ENCODE measurements at regions not wholly inside any gene's neighbourhood (a gene's known extent, or its start where the extent isn't known, plus 50 kb on each side); places are given as distances from the start of the nearest gene placed in this dataset.

GRCh38 chr5:99929067-99929805, 605.9 kb upstream of the FAM174A start:
- Mint-ChIP-seq H3K36me3 (no peaks in the 10 kb centered on the region), H3K27ac (no peak overlapping the region), H3K27me3 (no peaks in the 10 kb centered on the region), H3K4me3 (no peak overlapping the region), H3K9me3 (no peaks in the 10 kb centered on the region), H3K4me1 (no peaks in the 10 kb centered on the region)
- POLR2A ChIA-PET = no interaction called here
- DNase-seq = no peak
- ATAC-seq (ENCODE audit: low read depth) = no peak

GRCh38 chr5:99928490-99928889, 606.7 kb upstream of the FAM174A start:
- Mint-ChIP-seq H3K36me3 (no peaks in the 10 kb centered on the region), H3K4me1 (no peaks in the 10 kb centered on the region), H3K27me3 (no peaks in the 10 kb centered on the region), H3K4me3 (no peak overlapping the region), H3K9me3 (no peaks in the 10 kb centered on the region), H3K27ac (no peak overlapping the region)
- POLR2A ChIA-PET = no interaction called here
- DNase-seq (no peak), ATAC-seq (ENCODE audit: low read depth) (no peak)

DNA sequence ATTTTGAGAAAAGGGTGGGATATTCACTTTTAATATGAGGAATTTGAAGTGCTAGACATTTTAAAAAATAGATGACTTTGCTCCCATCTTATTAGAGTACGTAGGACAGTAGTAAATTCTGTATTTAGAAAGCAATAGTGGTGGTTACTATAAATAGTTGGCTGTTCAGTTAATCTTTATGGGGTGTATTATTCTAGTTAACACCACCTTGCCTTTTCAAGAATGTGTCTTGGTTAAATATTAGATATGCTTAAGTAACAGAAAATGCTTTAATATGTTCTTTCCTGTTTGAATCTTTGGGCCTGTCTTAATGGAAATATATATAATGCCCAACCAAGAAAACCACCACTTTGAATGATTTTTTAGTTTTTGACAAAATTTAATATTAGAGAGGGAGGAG, 608.7 kb upstream of the FAM174A start:
- no peaks in the 10 kb centered on the region for H3K27me3 Mint-ChIP-seq
- POLR2A ChIA-PET = no interaction called here
- ATAC-seq (ENCODE audit: low read depth) (no peak), DNase-seq (no peak)
- no peak overlapping the region for H3K27ac Mint-ChIP-seq
- H3K36me3 Mint-ChIP-seq = no peaks in the 10 kb centered on the region
- no peaks in the 10 kb centered on the region for H3K4me1 Mint-ChIP-seq
- H3K9me3 Mint-ChIP-seq = no peaks in the 10 kb centered on the region
- no peak overlapping the region for H3K4me3 Mint-ChIP-seq

- POLR2A ChIA-PET = no interaction called here
Measured at GRCh38 chr5:99922386-99922785, 612.8 kb upstream of the FAM174A start.

DNA sequence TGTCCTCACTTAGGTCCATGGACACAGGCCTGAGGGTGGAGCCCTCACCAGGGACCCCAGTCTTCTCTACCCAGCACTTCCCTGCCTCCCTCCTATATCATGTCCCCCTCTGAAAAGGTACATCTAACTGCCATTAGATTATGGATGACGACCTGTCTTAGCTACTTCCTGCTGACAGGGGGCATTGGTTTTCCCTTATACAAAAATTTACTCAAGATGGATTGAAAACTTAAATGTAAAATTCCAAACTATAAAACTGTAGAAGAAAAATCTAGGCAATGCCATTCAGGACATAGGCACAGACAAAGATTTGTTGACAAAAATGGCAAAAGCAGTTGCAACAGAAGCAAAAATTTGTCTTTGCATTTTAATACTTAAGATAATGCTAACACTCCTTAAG, 623.2 kb upstream of the FAM174A start:
- Mint-ChIP-seq H3K4me1 (no peaks in the 10 kb centered on the region), H3K9me3 (no peaks in the 10 kb centered on the region), H3K4me3 (no peak overlapping the region), H3K27me3 (no peaks in the 10 kb centered on the region), H3K36me3 (no peaks in the 10 kb centered on the region), H3K27ac (no peak overlapping the region)
- no peak for DNase-seq
- ATAC-seq (ENCODE audit: low read depth) = no peak
- POLR2A ChIA-PET = no interaction called here

More at GRCh38 chr5:99922386-99922785, 612.8 kb upstream of the FAM174A start:
- H3K4me1 Mint-ChIP-seq = no peaks in the 10 kb centered on the region
- H3K36me3 Mint-ChIP-seq = no peaks in the 10 kb centered on the region
- DNase-seq (no peak), ATAC-seq (ENCODE audit: low read depth) (no peak)
- H3K9me3 Mint-ChIP-seq = no peaks in the 10 kb centered on the region
- H3K27ac Mint-ChIP-seq = no peak overlapping the region
- H3K27me3 Mint-ChIP-seq = no peaks in the 10 kb centered on the region
- H3K4me3 Mint-ChIP-seq = no peak overlapping the region

- Mint-ChIP-seq H3K4me1 (no peaks in the 10 kb centered on the region), H3K27me3 (no peaks in the 10 kb centered on the region), H3K4me3 (no peak overlapping the region), H3K27ac (no peak overlapping the region), H3K9me3 (no peaks in the 10 kb centered on the region), H3K36me3 (no peaks in the 10 kb centered on the region)
- DNase-seq = no peak
- POLR2A ChIA-PET = no interaction called here
- ATAC-seq (ENCODE audit: low read depth) = no peak
Measured at GRCh38 chr5:99906776-99907175, 628.4 kb upstream of the FAM174A start.

DNA sequence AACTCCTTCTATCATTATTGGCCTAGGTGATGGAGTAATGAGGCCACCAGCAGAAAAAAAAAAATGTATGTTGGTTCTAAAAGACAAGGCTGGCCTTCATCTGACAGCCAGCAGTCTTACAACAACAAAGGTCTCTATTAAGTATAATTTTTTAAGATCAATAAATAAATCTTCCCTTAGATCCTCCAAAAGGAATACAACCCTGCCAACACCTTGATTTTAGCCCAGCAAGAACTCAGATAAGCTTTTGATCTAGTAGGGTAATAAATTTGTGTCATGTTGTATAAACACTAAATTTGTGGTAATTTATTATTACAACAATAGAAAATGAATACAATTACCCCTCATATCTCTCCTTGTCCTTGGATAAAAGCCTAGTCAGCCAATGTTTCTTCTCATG, 633.2 kb upstream of the FAM174A start:
- no peaks in the 10 kb centered on the region for H3K36me3 Mint-ChIP-seq
- DNase-seq (no peak), ATAC-seq (ENCODE audit: low read depth) (no peak)
- no peak overlapping the region for H3K27ac Mint-ChIP-seq
- no peaks in the 10 kb centered on the region for H3K27me3 Mint-ChIP-seq
- H3K4me3 Mint-ChIP-seq = no peak overlapping the region
- POLR2A ChIA-PET = no interaction called here
- no peaks in the 10 kb centered on the region for H3K4me1 Mint-ChIP-seq
- H3K9me3 Mint-ChIP-seq = no peaks in the 10 kb centered on the region

GRCh38 chr5:99900302-99900852, 634.8 kb upstream of the FAM174A start:
- Mint-ChIP-seq H3K4me3 (no peak overlapping the region), H3K27me3 (no peaks in the 10 kb centered on the region), H3K36me3 (no peaks in the 10 kb centered on the region), H3K4me1 (no peaks in the 10 kb centered on the region), H3K9me3 (no peaks in the 10 kb centered on the region), H3K27ac (no peak overlapping the region)
- ATAC-seq (ENCODE audit: low read depth) = no peak
- POLR2A ChIA-PET = no interaction called here
- no peak for DNase-seq

DNA sequence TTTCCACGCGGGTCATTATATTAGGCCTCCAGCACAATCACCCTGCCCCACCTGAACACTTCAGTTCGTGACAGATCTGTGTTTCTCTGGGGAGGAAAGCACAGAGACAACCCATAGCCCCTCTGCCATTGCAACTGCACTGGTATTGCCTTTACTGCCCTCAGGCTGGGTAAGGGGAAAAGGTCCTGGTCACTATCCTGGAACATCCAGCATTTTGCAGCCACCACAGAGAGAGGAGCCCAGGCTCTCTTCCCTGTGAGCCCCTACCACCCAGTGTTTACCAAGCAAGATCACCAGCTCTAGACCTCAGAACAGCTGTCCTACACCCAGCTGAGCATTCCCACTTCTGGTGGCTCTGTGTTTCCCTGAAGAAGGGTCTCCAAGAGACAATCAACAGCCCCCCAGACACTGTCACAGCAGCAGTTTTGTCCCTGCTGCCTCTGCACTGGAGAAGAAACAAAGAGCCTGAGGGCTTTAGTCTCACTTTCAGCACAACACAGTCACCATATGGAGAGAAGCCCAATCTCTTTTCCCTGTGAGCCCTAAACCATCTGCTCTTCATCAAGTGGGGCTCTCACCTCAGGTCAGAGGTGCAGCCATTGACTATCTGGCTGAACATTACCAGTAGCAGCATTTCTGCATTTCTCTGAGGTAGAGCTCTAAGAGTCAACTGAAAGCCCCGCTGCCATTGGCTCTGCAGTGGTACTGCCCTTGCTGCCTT, 655.2 kb upstream of the FAM174A start:
- no peak overlapping the region for H3K27ac Mint-ChIP-seq
- H3K36me3 Mint-ChIP-seq = no peaks in the 10 kb centered on the region
- DNase-seq = no peak
- no peak overlapping the region for H3K4me3 Mint-ChIP-seq
- H3K27me3 Mint-ChIP-seq = no peaks in the 10 kb centered on the region
- H3K9me3 Mint-ChIP-seq = no peaks in the 10 kb centered on the region
- no peaks in the 10 kb centered on the region for H3K4me1 Mint-ChIP-seq
- ATAC-seq (ENCODE audit: low read depth) = no peak
- POLR2A ChIA-PET = no interaction called here

DNA sequence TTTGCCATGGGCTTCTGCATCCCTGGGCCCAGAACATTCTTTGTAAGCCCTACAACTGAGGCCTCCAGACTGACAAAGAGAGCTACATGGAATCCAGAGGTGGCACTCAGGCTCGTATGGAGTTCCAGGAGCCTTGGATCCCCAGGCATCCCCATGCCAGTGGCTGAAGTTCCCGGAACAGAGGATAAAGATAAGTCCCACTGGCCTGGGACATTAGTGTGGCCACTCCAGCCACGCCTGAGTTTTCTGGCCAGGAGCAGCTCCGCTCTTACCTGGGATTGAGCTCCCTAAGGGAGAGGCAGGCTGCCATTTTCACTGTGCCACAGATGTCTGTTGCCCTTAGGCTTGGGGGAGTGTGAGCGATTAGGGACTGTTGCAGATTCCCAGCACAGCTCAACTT, 656.3 kb upstream of the FAM174A start:
- Mint-ChIP-seq H3K27me3 (no peaks in the 10 kb centered on the region), H3K4me3 (no peak overlapping the region), H3K9me3 (no peaks in the 10 kb centered on the region), H3K4me1 (no peaks in the 10 kb centered on the region), H3K27ac (no peak overlapping the region), H3K36me3 (no peaks in the 10 kb centered on the region)
- ATAC-seq (ENCODE audit: low read depth) = no peak
- POLR2A ChIA-PET = no interaction called here
- no peak for DNase-seq

GRCh38 chr5:99866740-99867139, 668.4 kb upstream of the FAM174A start:
- no peak overlapping the region for H3K27ac Mint-ChIP-seq
- POLR2A ChIA-PET = no interaction called here
- H3K27me3 Mint-ChIP-seq = no peaks in the 10 kb centered on the region
- peaks cover 1% of the 10 kb centered on the region for H3K9me3 Mint-ChIP-seq
- no peaks in the 10 kb centered on the region for H3K4me1 Mint-ChIP-seq
- ATAC-seq (ENCODE audit: low read depth) (no peak), DNase-seq (no peak)
- no peaks in the 10 kb centered on the region for H3K36me3 Mint-ChIP-seq
- H3K4me3 Mint-ChIP-seq = no peak overlapping the region

DNA sequence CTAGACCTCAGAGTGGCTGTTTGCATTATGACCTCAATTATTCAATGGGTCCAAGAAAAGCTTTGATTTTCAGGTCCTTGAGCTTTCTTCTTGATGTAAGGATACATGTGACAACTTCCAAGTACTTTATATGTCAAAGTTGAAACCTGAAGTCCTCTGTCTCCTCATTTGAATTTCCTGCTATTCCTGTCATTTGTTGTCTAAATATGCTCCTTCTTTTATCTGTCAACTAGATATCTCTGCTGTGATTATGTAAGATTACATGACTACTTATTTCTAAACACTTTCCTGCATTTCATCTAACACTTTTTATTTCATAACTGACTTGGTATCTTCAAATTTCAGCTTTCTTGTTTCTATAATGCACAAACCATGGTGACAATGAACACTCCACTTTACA, 670.0 kb upstream of the FAM174A start:
- Mint-ChIP-seq H3K4me1 (no peaks in the 10 kb centered on the region), H3K9me3 (peaks cover 1% of the 10 kb centered on the region), H3K27ac (no peak overlapping the region), H3K4me3 (no peak overlapping the region), H3K27me3 (no peaks in the 10 kb centered on the region), H3K36me3 (no peaks in the 10 kb centered on the region)
- no peak for ATAC-seq (ENCODE audit: low read depth)
- POLR2A ChIA-PET = no interaction called here
- no peak for DNase-seq

GRCh38 chr5:99835791-99836190, 699.4 kb upstream of the FAM174A start:
- Mint-ChIP-seq H3K27me3 (no peaks in the 10 kb centered on the region), H3K9me3 (no peaks in the 10 kb centered on the region), H3K4me3 (no peak overlapping the region), H3K4me1 (no peaks in the 10 kb centered on the region), H3K36me3 (no peaks in the 10 kb centered on the region), H3K27ac (no peak overlapping the region)
- no peak for ATAC-seq (ENCODE audit: low read depth)
- DNase-seq = no peak
- POLR2A ChIA-PET = no interaction called here

- no peak for DNase-seq
- Mint-ChIP-seq H3K27me3 (no peaks in the 10 kb centered on the region), H3K27ac (no peak overlapping the region), H3K4me1 (no peaks in the 10 kb centered on the region), H3K4me3 (no peak overlapping the region), H3K36me3 (no peaks in the 10 kb centered on the region), H3K9me3 (no peaks in the 10 kb centered on the region)
- no peak for ATAC-seq (ENCODE audit: low read depth)
- POLR2A ChIA-PET = no interaction called here
Measured at GRCh38 chr5:99827136-99827535, 708.0 kb upstream of the FAM174A start.
